Heart right ventricle (tissue), 16 donors: ENCODE measurements at regions not wholly inside any gene's neighbourhood (a gene's known extent, or its start where the extent isn't known, plus 50 kb on each side); places are given as distances from the start of the nearest gene placed in this dataset.
"Not testable (repeated sequence)": the region's sequence is repeated elsewhere in the genome, so short reads cannot be mapped to it uniquely, and the experiment has no call there.

Experiments used
- ATAC-seq, 8 donors: fragments of 200-7000 bp; cut with Tn5 transposase; one replicate each; pipeline ENCODE4 v1.9.1; 2020; ENCODE audit warnings: mild to moderate bottlenecking in 8 of 8, moderate library complexity in 8 of 8, moderate number of reproducible peaks in 1 of 8
- DNase-seq, 2 donors: peaks; one replicate each; pipeline ENCODE4 v3.0.0-alpha.2; 2020
- H3K27ac ChIP-seq, 10 donors: fragments of 200-600 bp; sonication (generic) in 2 of 10; one replicate each; pipeline versions ENCODE4 v1.5.0 to v1.8.0; 2020 to 2022; ENCODE audit warnings: mild to moderate bottlenecking in 3 of 10
- H3K27me3 ChIP-seq, 7 donors: fragments of 200-600 bp; one replicate each; pipeline ENCODE4 v1.8.0; 2021 to 2022; ENCODE audit warnings: mild to moderate bottlenecking in 2 of 7
- H3K36me3 ChIP-seq, 9 donors: fragments of 200-600 bp; sonication (generic) in 1 of 9; one replicate each; pipeline versions ENCODE4 v1.5.0 to v1.8.0; 2020 to 2022; ENCODE audit warnings: mild to moderate bottlenecking in 2 of 9
- H3K4me1 ChIP-seq, 9 donors: fragments of 200-600 bp; sonication (generic) in 1 of 9; one replicate each; pipeline versions ENCODE4 v1.5.0 to v1.8.0; 2020 to 2022; ENCODE audit warnings: mild to moderate bottlenecking in 4 of 9
- H3K4me3 ChIP-seq, 10 donors: fragments of 200-600 bp; sonication (generic) in 2 of 10; one replicate each; pipeline versions ENCODE4 v1.5.0 to v1.8.0; 2020 to 2022; ENCODE audit warnings: mild to moderate bottlenecking in 7 of 10, moderate library complexity in 2 of 10
- H3K9me3 ChIP-seq, 11 donors: fragments of 200-600 bp in 10 of 11; sonication (generic) in 2 of 11; one replicate each; pipeline versions ENCODE4 v1.5.0 to v1.8.0; 2013 to 2022; ENCODE audit warnings: mild to moderate bottlenecking in 2 of 11, control low read depth in 1 of 11, moderate library complexity in 1 of 11
- WGBS, 2 donors: extraction: QIAGEN DNeasy Blood & Tissue Kit; methylation state at CpG; one replicate each; pipeline ENCODE4 v1.1.7; 2013; ENCODE audit warnings: inconsistent platforms in 1 of 2; 5-methylcytosine and 5-hydroxymethylcytosine counted together
- intact Hi-C, 10 donors: fragments of 100-400 bp; cut with DNase I; formaldehyde crosslinking; loops; one replicate each; pipeline versions ENCODE4 v1.11.1 to v1.14.2; 2022
- TF ChIP-seq, protein P1 (sequence below), 9 donors: fragments of 200-600 bp; sonication (generic) in 2 of 9; IDR thresholded peaks; one replicate each; pipeline versions ENCODE4 v1.5.0 to v1.8.0; 2021 to 2022; ENCODE audit warnings: antibody characterized with exemption in 9 of 9, mild to moderate bottlenecking in 5 of 9, moderate library complexity in 1 of 9
- donor health status: Arrhythmogenic right ventricular cardiomyopathy.
- donor health status: ischemic (EF 13 %, LVEDD 7.1; RV severe dilation, severe dysfunction).
- donor health status: healthy with polysubstance abuse.
- donor health status: DM: no; HTN: yes; CAD: no.
- donor health status: DM: no; HTN: no; CAD: no.
- donor health status: ischemic (EF 25% LVEDD 6.9; RV normal size, moderate dysfunction).
- donor health status: ischemic (EF 25% LVEDD 5.7; RV mildly dilated, moderate dysfunction).
- donor health status: healthy.
- donor health status: DM: yes; HTN: yes; CAD: no.
- donor health status: Ischemic cardiomyopathy.
- donor health status: ischemic (EF 35%, LVEDD 5.7; RV mildly dilated, moderate dysfunction).
- donor health status: nonischemic (EF 11% LVEDD 7.7; RV severe dilation, severe dysfunction).
- donor health status: DM: yes; HTN: yes; CAD: no.
- donor health status: PGD.
- donor health status: ischemic (EF 29% LVEDD 5.4; RV normal size, mild dysfunction).
- donor health status: nonischemic (EF 23%, LVEDD 6.1; RV moderate dilation, normal function).

DNA sequence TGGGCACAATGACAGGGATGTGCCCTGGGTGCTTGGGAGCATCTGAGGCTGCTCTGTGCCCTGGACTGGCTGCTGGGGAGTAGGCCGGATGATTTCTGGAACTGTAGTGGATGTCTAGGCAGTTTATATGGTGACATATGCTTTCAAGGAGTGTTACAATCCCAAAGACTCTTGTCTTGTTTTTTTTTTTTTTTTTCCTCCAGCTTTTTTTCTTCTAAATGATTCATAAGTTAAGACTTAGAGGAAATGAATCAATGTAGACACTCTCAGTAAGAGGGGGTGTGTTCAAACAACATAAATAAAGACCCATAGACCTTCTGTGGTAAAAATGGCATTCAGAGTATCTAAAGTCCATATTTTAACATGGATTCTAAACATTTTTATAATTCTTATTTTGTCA, 706.1 kb upstream of the GOLIM4 start:
- Histone ChIP-seq H3K4me3 (no peak overlapping the region), H3K27me3 (no peaks in the 10 kb centered on the region), H3K36me3 (no peaks in the 10 kb centered on the region), H3K27ac (no peak overlapping the region), H3K9me3 (no peaks in the 10 kb centered on the region), H3K4me1 (no peaks in the 10 kb centered on the region)
- ATAC-seq (no peak), DNase-seq (no peak)
- intact Hi-C loops, result no loop called here
- TF ChIP-seq, protein P1, sequence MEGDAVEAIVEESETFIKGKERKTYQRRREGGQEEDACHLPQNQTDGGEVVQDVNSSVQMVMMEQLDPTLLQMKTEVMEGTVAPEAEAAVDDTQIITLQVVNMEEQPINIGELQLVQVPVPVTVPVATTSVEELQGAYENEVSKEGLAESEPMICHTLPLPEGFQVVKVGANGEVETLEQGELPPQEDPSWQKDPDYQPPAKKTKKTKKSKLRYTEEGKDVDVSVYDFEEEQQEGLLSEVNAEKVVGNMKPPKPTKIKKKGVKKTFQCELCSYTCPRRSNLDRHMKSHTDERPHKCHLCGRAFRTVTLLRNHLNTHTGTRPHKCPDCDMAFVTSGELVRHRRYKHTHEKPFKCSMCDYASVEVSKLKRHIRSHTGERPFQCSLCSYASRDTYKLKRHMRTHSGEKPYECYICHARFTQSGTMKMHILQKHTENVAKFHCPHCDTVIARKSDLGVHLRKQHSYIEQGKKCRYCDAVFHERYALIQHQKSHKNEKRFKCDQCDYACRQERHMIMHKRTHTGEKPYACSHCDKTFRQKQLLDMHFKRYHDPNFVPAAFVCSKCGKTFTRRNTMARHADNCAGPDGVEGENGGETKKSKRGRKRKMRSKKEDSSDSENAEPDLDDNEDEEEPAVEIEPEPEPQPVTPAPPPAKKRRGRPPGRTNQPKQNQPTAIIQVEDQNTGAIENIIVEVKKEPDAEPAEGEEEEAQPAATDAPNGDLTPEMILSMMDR (IDR thresholded peaks at IDR 0.05), result no peak
- 89 to 93% methylated on average over 1 of the region's 1 CpG for WGBS, 2 donors

DNA sequence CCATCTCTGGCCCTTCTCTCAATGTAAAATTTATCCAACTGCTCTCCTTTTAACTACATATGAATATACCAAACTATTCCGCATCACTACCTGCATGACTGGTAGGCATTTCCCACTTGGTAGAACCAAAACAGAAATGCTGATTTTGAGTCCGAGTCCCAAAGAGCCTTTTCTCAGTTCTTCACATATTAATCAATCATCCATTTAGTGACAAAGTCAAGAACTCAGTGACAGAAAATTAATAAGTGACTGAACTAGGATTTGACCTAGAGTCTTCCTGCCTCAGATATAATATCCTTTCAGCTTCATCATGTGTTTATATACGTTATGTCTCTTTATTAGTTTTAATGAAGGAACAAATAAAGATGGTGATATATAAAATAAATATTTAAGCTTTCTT, 700.6 kb upstream of the GOLIM4 start:
- H3K27me3 ChIP-seq, result no peaks in the 10 kb centered on the region
- ATAC-seq, result no peak
- no peak overlapping the region for H3K27ac ChIP-seq
- H3K9me3 ChIP-seq, result no peaks in the 10 kb centered on the region
- DNase-seq, result no peak
- intact Hi-C loops, result no loop called here
- H3K4me1 ChIP-seq, result no peaks in the 10 kb centered on the region
- WGBS, 2 donors, result 92 to 96% methylated on average over 3 of the region's 3 CpGs
- TF ChIP-seq, protein P1 (IDR thresholded peaks at IDR 0.05), result no peak
- H3K36me3 ChIP-seq, result no peaks in the 10 kb centered on the region
- H3K4me3 ChIP-seq, result no peak overlapping the region

DNA sequence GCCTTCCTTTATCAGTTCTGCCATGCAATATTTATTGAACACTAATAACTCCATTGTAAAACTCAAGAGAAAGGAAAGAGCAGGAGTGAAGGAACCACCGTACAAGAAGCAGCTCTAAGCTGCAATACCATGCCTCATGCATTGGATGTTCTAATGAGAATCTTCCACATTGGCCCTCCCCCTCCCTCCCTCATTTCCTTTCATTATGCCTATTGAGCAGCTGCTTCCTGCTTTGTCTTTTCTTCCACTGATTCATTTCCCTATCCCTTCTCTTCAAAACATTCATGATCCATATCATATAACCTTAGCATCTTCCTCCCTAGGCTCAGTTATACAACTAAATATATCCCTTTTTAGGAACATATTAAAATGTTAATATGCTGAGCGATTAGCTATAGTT, 698.7 kb upstream of the GOLIM4 start:
- H3K36me3 ChIP-seq, result no peaks in the 10 kb centered on the region
- intact Hi-C loops, result no loop called here
- WGBS, 2 donors, result 69% methylated on average over 2 of the region's 2 CpGs
- no peak for DNase-seq
- TF ChIP-seq, protein P1 (IDR thresholded peaks at IDR 0.05), result no peak
- no peaks in the 10 kb centered on the region for H3K27me3 ChIP-seq
- no peak for ATAC-seq
- no peaks in the 10 kb centered on the region for H3K9me3 ChIP-seq
- no peak overlapping the region for H3K27ac ChIP-seq
- H3K4me1 ChIP-seq, result no peaks in the 10 kb centered on the region
- H3K4me3 ChIP-seq, result no peak overlapping the region

DNA sequence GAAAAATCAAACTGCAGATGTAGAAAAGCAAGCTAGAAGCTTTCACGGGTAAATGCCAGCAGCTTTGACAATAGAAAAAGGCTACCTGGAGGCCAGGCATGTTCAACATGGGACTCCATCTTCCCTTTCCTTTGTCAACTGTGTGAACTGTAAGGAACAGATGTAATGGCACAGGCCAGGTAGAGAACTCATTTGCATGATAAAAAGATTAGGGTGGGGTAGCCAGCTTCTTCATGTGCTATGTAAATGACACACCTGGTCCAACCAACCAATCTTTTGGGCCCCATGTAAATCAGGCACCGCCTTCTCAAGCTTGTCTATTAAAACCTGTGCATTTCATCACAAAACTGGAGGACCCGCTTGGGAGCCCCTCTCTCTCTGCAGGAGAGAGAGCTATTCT, 686.5 kb upstream of the GOLIM4 start:
- WGBS, 2 donors, result 92 to 96% methylated on average over 3 of the region's 3 CpGs
- DNase-seq (no peak), ATAC-seq (no peak)
- Histone ChIP-seq H3K27ac (no peak overlapping the region), H3K36me3 (no peaks in the 10 kb centered on the region), H3K9me3 (peaks cover 0 to 17% (median 0%) of the 10 kb centered on the region in 11 donors), H3K4me3 (no peak overlapping the region), H3K4me1 (no peaks in the 10 kb centered on the region), H3K27me3 (no peaks in the 10 kb centered on the region)
- intact Hi-C loops, result no loop called here
- TF ChIP-seq, protein P1 (IDR thresholded peaks at IDR 0.05), result no peak

DNA sequence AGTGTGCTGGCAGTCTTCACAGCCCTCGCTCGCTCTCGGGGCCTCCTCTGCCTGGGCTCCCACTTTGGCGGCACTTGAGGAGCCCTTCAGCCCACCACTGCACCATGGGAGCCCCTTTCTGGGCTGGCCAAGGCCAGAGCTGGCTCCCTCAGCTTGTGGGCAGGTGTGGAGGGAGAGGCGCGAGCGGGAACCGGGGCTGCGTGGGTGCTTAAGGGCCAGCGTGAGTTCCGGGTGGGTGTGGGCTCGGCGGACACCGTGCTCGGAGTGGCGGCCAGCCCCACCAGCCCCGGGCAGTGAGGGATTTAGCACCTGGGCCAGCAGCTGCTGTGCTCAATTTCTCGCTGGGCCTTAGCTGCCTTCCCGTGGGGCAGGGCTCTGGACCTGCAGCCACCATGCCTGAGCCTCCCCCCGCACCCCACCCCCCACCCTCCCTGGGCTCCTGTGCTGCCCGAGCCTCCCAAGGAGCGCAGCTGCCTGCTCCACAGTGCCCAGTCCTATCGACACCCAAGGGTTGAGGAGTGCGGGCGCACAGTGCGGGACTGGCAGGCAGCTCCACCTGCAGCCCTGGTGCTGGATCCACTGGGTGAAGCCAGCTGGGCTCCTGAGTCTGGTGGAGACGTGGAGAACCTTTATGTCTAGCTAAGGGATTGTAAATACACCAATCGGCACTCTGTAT, 684.4 kb upstream of the GOLIM4 start:
- WGBS, 2 donors, result 96% methylated on average over 28 of the region's 28 CpGs
- H3K4me1 ChIP-seq, DNase-seq, H3K27ac ChIP-seq, H3K27me3 ChIP-seq, intact Hi-C loops, H3K9me3 ChIP-seq, ATAC-seq, H3K36me3 ChIP-seq, H3K4me3 ChIP-seq: not testable (repeated sequence)
